ENCODE measurements at regions not wholly inside any gene's neighbourhood (a gene's known extent, or its start where the extent isn't known, plus 50 kb on each side); places are given as distances from the start of the nearest gene placed in this dataset.

DNA sequence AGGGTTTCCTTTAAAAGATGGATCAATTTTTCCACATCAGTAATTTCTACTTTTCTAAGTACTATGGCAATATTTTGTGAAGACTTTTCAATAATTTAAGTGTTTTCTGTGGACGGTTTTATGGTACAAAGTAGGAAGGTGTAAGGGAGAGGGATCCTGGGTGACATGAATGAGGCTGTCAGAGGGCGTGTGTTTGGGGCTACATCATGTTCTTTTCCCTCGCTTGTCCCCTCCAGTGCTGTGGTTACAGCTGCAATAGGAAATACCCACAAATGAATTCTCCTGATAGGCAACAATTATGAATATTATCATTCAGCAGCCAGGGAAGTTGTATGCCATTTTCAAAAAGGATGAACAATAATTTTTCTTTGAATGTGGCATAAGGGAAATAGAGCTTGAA lies 83.8 kb downstream of the CAVIN4 start:
- H3K4me3 ChIP-seq: no peak overlapping the region
- TF ChIP-seq, protein P1, sequence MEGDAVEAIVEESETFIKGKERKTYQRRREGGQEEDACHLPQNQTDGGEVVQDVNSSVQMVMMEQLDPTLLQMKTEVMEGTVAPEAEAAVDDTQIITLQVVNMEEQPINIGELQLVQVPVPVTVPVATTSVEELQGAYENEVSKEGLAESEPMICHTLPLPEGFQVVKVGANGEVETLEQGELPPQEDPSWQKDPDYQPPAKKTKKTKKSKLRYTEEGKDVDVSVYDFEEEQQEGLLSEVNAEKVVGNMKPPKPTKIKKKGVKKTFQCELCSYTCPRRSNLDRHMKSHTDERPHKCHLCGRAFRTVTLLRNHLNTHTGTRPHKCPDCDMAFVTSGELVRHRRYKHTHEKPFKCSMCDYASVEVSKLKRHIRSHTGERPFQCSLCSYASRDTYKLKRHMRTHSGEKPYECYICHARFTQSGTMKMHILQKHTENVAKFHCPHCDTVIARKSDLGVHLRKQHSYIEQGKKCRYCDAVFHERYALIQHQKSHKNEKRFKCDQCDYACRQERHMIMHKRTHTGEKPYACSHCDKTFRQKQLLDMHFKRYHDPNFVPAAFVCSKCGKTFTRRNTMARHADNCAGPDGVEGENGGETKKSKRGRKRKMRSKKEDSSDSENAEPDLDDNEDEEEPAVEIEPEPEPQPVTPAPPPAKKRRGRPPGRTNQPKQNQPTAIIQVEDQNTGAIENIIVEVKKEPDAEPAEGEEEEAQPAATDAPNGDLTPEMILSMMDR (IDR thresholded peaks at IDR 0.05): no peak
- no peak for TF ChIP-seq POLR2A (IDR thresholded peaks at IDR 0.05)
- H3K4me1 ChIP-seq: no peaks in the 10 kb centered on the region
- H3K27ac ChIP-seq: no peak overlapping the region
- DNase-seq: no peak
- no peaks in the 10 kb centered on the region for H3K27me3 ChIP-seq
- H3K9me3 ChIP-seq: peaks cover 0 to 6% (median 0%) of the 10 kb centered on the region in 4 donors
- no peaks in the 10 kb centered on the region for H3K36me3 ChIP-seq

- Histone ChIP-seq H3K27me3 (no peaks in the 10 kb centered on the region), H3K4me3 (no peak overlapping the region), H3K36me3 (no peaks in the 10 kb centered on the region), H3K9me3 (peaks cover 0 to 2% (median 0%) of the 10 kb centered on the region in 4 donors), H3K4me1 (no peaks in the 10 kb centered on the region), H3K27ac (no peak overlapping the region)
- TF ChIP-seq POLR2A (IDR thresholded peaks at IDR 0.05): no peak
- TF ChIP-seq, protein P1 (IDR thresholded peaks at IDR 0.05): no peak
- DNase-seq: no peak
These were observed 84.2 kb downstream of the CAVIN4 start for GRCh38 chr9:100662122-100662521.

DNA sequence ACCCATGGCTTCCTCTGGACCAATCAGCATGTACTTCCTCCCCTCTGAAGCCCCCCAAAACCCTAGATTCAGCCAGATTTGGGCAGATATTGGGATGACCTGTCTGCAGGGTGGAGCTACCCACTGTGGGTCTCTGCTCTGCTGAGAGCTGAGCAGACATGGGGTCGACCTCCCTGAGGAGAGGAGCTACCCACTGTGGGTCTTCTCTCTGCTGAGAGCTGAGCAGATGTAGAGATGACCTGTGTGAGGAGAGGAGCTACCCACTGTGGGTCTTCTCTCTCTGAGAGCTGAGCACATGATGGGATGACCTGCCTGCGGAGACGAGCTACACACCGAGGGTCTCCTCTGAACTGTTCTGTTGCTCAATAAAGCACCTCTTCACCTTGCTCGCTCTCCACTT lies 89.6 kb downstream of the CAVIN4 start:
- H3K4me3 ChIP-seq: no peak overlapping the region
- no peaks in the 10 kb centered on the region for H3K27me3 ChIP-seq
- TF ChIP-seq, protein P1 (IDR thresholded peaks at IDR 0.05): no peak
- TF ChIP-seq POLR2A (IDR thresholded peaks at IDR 0.05): no peak
- H3K36me3 ChIP-seq: no peaks in the 10 kb centered on the region
- no peak overlapping the region for H3K27ac ChIP-seq
- H3K4me1 ChIP-seq: no peaks in the 10 kb centered on the region
- H3K9me3 ChIP-seq: no peaks in the 10 kb centered on the region
- DNase-seq: no peak

- Histone ChIP-seq H3K4me3 (no peak overlapping the region), H3K27me3 (no peaks in the 10 kb centered on the region), H3K36me3 (no peaks in the 10 kb centered on the region), H3K4me1 (no peaks in the 10 kb centered on the region), H3K9me3 (no peaks in the 10 kb centered on the region), H3K27ac (no peak overlapping the region)
- DNase-seq: no peak
- TF ChIP-seq POLR2A (IDR thresholded peaks at IDR 0.05): no peak
- TF ChIP-seq, protein P1 (IDR thresholded peaks at IDR 0.05): no peak
These were observed 90.1 kb downstream of the CAVIN4 start for GRCh38 chr9:100668024-100668423.

GRCh38 chr9:100669968-100670367 lies 92.1 kb downstream of the CAVIN4 start:
- no peak for DNase-seq
- no peak overlapping the region for H3K27ac ChIP-seq
- no peak overlapping the region for H3K4me3 ChIP-seq
- no peaks in the 10 kb centered on the region for H3K4me1 ChIP-seq
- H3K9me3 ChIP-seq: no peaks in the 10 kb centered on the region
- H3K27me3 ChIP-seq: no peaks in the 10 kb centered on the region
- H3K36me3 ChIP-seq: no peaks in the 10 kb centered on the region
- TF ChIP-seq, protein P1 (IDR thresholded peaks at IDR 0.05): no peak
- TF ChIP-seq POLR2A (IDR thresholded peaks at IDR 0.05): no peak

- Histone ChIP-seq H3K27ac (no peak overlapping the region), H3K4me1 (no peaks in the 10 kb centered on the region), H3K27me3 (no peaks in the 10 kb centered on the region), H3K36me3 (no peaks in the 10 kb centered on the region), H3K4me3 (no peak overlapping the region), H3K9me3 (no peaks in the 10 kb centered on the region)
- TF ChIP-seq, protein P1 (IDR thresholded peaks at IDR 0.05): no peak
- no peak for TF ChIP-seq POLR2A (IDR thresholded peaks at IDR 0.05)
- DNase-seq: no peak
These were observed 92.8 kb downstream of the CAVIN4 start for GRCh38 chr9:100670719-100671118.

Measured in Peyer's patch (tissue), 4 donors.